Left kidney (tissue), 1 donor: ENCODE measurements at regions not wholly inside any gene's neighbourhood (a gene's known extent, or its start where the extent isn't known, plus 50 kb on each side); places are given as distances from the start of the nearest gene placed in this dataset.

Source experiments
- DNase-seq: peaks from one replicate; pipeline ENCODE4 v3.0.0-alpha.2; 2013

DNA sequence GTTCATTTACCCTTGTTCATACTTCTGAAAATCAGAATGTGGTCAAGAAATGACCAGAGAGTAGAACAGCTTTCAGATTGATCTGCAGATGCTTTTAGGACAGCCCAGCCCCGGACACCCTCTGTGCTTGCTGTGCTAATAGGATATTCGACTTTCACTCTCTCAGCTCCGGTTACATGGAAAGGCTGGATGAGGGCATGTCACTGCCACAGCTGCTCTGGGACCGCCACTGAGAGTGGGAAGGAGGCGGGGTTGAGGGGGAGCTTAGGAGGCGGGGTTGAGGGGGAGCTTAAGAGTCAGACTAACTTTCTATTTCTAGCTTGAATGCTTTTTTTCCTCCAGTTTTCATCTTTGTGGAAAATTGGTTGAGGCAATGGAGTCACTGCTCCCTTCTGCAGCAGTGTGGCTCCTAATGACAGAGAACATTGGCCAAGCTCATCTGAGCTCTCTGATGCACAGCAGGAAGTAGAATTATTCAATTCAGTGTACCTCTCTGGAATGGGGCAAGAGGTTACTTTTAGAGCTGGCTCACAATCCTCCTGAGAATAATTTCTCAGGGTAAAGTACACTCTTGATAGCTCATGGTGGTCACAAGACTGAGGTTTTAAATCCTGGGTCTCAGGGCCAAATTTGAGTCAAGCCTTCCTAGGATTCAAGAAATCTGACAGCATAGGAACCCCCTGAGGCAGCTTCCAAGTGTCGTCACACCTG lies 74.6 kb upstream of the NPAS1 start:
- DNase-seq, result peak; percentile 84

DNA sequence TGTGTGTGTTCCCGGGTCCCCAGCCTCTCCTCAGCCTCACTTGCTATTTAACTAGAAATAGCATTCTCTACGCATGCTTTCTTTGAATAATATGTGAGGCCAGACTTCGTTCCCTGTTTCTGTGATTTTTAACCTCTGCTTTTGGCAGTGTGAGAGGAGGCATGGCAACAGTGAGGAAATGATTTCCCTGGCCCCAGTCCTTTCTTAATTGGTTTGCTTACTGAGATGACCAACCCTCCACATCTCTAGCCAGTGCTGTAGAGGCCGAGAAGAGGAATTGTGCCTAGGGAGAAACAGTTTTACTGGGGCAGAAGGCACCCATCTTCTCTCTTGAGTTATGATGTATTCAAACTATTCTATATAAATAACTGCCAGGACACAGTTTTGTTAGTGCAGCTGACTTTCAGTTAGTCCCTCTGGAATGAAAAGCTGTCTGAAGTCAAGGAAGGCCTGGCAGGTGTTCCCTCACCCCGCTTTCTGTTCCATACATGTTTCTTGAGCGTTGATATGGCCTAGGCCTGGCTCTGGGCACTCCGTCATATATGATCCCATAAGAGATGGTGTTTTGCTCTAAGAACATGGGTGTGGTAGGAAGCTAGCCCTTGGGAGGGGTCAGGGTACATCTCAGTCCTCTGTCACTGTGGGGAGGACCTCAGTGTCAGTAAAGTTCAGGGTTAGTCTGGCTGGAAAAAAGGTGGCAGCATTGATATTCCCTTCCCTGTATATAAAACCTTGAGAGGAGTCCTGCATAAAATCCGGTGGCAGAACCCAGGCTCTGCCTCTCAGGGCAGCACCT lies 73.7 kb upstream of the NPAS1 start:
- DNase-seq, result no peak

DNA sequence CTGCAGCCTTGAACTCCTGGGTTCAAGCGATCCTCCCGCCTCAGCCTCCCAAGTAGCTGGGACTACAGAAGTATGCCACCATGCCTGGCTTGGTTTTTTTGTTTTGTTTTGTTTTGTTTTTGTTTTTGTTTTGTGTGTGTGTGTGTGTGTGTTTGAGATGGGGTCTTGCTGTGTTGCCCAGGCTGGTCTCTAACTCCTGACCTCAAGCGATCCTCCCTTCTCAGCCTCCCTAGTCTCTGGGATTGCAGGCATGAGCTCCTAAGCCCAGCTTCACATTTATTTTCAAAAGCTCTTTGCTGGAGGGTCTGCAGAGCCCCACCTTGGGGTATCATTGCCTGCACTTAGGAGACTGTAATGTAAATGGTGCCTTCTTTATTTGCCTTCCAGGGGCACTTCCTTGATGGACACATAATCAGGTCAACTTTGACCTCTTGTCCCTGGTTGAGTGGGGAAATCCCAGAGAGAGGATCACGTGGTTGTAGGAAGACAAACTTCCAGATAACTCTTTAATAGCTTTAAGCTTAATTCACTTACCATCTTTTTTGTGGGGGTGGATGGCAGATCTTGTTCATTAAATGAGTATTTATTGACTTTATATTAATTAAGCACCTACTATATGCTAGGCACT lies 72.9 kb upstream of the NPAS1 start:
- no peak for DNase-seq

DNA sequence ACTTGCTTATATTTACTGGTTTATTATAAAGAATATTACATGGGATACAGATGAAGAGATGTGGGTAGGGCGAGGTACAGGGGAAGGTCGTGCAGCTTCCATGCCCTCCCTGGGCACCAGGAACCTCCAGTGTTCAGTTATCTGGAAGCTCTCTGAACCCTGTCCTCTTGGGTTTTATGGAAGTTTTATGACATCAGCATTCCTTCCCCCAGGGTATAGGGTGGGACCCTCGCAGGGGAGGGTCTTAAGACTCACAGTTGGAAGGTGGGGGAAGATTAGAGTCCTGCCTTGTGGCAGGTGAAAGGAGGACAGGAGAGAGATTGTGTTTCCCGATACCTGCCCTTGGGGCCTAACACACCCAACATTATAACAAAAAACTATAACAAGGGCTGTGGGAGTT lies 71.8 kb upstream of the NPAS1 start:
- DNase-seq, result no peak

DNA sequence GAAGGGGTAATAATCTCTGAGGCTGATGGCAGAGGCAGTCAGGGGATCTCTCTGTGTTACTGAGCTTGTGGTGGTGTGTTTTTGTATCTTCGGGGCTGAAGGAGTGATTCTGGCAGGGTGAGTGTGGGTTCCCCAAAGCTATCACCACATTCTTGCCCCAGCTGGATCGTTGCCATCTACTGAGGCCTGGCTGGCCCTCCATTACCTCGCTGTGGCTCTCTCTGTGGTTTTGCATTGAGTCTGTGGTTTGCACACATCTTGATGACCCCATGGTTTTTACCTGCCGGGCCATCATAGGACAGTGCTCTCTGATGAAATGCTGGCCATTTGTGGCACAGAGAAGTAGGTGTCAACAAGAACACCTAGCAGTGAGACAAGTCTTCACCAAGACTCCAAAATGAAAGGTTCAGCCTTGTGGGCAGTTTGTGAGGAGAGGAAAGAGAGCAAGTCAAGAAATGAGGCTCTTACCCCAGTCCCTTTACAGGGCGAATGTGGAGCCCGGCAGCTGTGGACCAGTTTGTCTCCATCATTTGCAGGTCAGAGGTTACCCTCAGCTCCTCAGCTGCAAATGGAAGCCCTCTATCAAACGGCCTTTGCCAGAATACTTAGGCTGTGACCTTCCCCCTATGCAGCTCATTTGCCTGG lies 69.0 kb upstream of the NPAS1 start:
- DNase-seq, result no peak

DNA sequence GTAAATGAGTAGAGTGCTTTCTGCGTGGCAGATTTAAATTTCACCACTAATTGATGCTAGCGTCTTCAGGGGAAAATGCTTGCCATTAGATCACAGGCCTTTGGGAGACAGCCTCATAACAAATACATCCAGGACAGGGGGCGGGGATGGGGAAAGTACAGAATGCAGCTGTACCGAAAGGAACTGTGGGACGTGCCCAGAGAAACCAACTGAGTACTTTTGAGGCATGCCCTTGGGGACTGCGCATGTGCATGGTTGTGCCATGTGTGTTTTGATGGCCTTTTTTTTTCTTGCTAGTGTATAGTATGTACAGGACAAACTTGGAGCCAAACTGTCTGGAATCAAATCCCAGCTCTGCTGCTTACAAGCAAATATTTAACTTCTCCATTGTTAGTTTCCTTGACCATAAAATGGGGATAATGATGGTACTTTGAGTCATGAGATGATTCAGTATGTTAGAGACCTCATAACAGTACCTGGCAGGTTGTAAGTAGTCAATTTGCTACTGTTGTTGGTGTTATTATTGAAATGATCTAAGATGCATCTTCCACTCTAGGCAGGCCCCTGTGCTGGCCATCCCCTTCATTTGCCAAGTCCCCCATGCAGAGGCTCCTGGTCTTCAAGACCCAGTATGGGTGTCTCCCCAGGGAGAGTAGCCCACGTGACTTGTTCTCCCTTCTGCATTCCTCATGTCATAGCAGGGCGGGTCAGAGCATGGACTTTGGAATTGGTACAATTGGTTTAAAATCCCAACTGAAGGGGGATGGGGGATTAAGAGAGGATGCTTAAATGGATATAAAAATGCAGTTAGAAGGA lies 68.3 kb upstream of the NPAS1 start:
- no peak for DNase-seq

DNA sequence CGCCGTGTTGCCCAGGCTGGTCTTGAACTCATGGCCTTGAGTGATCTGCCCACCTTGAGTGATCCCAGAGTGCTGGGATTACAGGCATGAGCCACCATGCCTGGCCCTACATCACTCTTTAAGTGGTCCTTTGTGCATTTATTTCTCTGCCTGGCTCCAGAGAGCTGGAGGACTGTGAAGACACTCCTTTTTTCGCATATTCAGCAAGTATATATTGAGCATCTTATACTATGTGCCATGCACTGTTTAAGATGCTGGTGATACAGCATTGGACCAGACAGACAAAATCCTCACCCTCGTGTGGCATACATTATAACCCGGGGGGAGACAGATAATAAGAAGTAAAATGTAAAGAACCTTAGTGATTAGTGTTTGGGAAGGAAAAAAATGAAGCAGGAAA lies 66.8 kb upstream of the NPAS1 start:
- DNase-seq, result no peak

DNA sequence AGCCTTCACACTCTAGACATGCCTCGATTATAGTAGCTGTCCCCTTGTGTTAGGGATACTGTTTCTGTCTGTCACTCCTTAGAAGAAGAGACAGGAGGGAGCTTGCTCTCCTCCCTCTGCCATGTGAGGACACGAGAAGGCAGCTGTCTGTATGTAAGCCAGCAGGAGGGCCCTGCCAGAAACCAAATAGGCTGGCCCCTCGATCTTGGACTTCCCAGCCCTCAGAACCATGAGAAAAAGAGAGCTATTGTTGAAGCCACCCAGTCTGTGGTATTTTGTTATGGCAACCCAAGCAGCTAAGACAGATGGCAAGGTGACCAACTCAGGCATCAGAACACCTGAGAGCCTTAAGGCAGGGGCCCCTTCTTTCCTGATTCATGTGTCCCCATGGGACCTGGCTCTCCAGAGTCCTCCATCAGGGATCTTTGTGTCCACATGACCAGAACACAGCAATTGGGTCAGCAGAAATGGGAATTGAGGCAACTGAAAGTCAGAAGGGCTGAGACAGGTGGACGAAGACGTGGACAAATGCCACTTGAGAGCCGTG lies 65.6 kb upstream of the NPAS1 start:
- no peak for DNase-seq

DNA sequence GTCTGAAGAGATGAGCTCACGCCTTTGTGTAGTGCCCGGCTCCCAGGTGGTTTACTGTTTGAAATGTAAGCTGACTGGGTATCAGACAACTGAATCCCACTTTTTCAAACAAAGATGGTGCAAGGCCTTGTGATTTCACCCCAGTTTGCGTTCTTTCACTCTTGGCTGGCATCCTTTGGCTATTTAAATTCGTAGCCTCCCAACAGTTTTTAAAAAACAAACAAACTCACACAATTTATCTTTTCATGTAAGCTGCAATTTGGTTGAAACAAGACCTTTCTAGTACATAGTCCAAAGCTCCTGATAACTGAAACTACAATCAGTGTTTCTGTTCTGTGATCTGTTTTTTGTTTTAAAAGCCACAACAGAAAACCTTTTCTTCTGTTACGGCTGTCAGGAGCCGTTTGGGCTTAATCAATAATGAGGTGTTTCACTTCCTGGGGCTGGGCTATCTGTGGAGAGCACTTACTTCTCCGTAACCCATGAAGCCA lies 65.1 kb upstream of the NPAS1 start:
- no peak for DNase-seq

DNA sequence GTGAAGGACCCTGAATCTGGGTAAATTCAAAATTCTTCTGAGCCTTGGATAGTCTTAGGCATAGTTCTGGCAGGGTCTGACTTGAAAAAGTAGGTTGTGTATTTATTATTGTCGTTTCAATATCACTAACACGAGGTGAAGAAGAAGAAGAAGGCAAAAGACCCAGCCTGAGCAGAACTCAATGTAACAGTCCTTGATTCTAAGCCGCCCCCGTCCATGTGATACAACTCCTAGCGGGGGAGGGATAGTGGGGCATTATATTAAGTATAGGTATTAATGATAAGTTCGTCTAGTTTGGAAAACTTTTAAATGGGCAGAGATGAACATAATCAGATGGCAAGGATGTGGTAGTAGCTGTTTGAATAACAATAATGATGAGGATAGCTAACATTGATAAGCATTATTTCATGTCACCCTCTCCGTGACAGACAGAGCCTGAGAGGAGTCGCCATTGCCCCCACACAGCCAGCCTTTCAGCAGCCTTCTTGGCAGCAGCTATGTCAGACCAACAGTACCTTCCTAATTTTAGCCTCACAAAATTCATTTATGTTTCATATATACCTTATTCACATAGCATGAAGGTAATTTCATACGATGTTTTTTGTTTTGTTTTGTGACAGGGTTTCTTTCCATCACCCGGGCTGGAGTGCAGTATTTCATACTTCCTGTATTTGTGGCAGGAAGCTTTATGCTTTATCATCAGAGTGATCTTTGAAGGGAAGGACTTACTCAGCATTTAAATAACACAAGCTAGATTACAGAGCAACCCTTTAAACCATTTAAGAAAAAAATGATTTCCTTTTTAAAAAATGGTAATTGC lies 64.4 kb upstream of the NPAS1 start:
- no peak for DNase-seq

DNA sequence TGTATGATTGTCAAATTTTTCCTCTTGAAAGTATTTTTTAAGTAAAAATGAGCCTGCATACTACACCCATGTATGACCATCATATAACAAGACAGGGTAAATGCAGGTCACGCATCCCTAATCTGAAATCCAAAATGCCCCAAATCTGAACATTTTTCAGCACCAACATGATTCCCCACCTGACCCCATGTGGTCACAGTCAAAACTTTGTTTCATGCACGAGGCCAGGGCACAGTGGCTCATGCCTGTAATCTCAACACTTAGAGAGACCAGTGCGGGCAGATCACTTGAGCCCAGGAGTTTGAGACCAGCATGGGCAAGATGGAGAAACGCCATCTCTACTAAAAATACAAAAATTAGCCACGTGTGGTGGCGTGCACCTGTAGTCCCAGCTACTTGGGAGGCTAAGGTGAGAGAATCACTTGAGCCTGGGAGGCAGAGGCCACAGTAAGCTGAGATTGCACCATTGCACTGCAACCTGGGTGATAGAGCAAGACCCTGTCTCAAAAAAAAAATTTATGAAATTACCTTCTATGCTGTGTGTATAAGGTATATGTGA lies 63.7 kb upstream of the NPAS1 start:
- no peak for DNase-seq

DNA sequence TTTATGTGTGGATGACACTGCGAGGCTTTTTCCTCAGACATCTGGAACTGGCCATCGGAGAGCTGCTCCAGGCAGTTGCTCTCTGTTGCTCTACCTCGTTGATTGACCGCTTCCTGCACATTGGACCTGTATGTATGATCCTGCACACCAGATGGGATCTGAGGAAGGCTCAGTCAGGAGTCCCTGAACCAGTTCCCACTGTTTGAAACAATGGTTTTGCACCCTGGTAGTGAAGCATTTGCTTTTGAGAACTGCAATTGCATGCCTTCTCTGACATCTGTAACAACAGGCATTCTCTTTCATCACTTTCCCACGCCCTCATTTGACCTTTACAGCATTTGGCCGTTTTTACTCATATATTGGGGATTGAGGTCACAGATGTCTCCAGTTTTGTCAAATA lies 61.1 kb upstream of the NPAS1 start:
- no peak for DNase-seq

DNA sequence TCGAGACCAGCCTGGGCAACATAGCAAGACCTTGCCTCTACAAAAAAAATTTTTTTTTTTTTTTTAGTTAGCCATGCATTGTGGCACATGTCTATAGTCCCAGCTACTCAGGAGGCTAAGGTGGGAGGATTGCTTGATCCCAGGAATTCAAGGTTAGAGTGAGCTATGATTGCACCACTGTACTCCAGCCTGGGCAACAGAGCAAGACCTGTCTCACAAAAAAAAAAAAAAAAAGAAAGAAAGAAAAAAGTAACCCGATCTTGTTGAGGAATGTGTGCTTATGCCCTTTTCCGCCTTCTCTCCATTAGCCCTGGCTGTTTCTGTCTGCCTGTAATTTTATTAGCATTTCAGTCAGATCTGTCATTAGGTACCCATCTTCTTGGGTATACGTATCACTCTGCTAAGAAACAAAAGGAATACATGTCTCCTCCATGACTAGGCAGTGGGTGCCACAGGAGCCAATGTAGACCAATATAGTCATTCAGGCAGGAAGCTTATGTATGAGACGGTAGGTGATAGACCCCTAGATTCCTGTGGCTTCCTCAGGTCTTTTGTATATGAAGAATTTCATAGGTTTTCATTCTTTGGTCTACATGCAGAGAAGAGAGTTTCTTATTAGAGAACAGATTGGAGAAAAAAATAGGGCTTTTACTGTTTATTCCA lies 59.6 kb upstream of the NPAS1 start:
- DNase-seq, result no peak

DNA sequence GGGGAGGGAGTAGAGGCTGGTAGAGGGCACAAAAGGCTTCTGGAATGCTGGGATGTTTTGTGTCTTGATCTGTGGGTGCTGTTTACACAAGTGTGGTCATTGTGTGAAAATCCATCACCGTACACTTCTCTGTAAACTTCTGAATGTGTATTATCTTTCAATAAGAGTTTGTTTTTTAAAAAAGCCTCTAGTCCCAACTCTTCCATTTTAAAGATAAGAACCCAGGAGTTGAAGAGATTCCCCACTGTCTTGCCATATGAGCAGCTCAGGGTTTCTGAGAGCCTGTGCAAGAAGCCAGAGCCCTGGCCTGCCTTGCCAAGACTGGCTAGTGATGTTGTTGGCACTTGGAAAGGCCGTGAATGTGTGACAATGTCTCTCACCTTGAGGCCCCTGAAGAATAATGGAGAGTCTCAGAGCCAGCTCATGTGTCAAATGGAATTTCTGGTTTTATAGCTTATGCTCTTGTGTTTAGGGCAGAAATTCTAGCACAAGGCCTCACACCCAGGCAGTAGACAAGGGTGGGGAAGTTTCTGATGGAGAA lies 57.5 kb upstream of the NPAS1 start:
- DNase-seq, result no peak

DNA sequence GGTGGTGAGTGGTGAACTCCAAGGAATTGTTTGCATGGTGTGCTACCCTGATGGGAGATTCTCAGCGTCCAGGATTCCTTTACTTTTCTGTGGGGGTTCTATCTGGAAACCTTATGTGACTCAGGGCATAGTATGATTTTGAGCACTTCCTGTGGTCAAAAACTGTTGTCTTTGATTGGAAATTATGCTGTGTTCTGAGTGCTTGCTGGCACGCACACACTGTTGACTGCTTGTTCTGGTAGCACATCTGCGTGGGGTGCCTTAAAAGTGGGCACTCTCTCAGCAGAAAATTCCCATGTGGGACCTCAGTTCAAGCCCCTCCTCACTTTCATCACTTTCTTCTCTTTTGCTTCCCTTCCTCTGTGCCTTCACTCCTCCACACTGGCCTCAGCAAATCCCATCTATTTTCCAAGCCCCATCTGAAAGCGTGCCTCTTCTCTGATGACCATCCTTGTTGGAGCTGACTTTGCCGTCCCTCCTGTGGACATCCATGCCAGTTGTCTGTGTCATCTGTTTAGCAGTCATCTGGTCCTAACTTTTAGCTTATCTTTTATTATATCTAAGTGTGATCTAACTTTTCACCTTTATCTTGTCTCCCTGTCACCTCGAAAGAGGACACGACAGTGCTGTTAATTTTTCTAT lies 56.4 kb upstream of the NPAS1 start:
- no peak for DNase-seq

DNA sequence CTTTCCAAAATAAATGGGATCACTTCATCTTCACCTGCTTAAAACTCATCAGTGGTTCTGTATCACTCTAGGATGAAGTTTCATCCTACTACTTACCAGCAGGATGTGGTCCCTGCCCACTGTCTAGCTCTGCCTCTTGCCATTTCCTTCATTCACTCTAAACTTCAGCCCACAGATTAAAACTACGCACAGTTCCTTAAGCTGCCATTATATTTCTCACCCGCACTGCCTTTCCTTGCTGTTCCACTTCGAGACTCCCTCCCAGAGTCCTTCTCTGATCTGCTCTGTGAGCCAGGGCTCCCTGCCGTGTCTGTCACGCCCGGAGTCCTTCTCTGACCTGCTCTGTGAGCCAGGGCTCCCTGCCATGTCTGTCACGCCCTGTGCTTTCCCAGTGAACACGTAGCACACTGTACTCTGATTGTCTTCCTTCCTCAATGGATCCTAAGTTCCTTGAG lies 52.0 kb upstream of the NPAS1 start:
- DNase-seq, result no peak
